Fibroblast of lung (primary cell): ENCODE measurements at regions not wholly inside any gene's neighbourhood (a gene's known extent, or its start where the extent isn't known, plus 50 kb on each side); places are given as distances from the start of the nearest gene placed in this dataset.

Experiments used
- EZH2 ChIP-seq: IDR thresholded peaks from 2 replicates; pipeline ENCODE4 v1.5.1; 2012; ENCODE audit warnings: low read length, control low read depth, mild to moderate bottlenecking; ENCODE audit errors: missing control alignments
- TF ChIP-seq, protein P1 (sequence below), 2 donors: IDR thresholded peaks in 1 of 2; conservative IDR thresholded peaks in 1 of 2; 1 replicate in 1 of 2; 2 replicates in 1 of 2; pipeline ENCODE4 v1.5.1; 2011 to 2012; ENCODE audit warnings: low read length in 2 of 2, control low read depth in 1 of 2, inconsistent platforms in 1 of 2, low read depth in 1 of 2, mild to moderate bottlenecking in 1 of 2

DNA sequence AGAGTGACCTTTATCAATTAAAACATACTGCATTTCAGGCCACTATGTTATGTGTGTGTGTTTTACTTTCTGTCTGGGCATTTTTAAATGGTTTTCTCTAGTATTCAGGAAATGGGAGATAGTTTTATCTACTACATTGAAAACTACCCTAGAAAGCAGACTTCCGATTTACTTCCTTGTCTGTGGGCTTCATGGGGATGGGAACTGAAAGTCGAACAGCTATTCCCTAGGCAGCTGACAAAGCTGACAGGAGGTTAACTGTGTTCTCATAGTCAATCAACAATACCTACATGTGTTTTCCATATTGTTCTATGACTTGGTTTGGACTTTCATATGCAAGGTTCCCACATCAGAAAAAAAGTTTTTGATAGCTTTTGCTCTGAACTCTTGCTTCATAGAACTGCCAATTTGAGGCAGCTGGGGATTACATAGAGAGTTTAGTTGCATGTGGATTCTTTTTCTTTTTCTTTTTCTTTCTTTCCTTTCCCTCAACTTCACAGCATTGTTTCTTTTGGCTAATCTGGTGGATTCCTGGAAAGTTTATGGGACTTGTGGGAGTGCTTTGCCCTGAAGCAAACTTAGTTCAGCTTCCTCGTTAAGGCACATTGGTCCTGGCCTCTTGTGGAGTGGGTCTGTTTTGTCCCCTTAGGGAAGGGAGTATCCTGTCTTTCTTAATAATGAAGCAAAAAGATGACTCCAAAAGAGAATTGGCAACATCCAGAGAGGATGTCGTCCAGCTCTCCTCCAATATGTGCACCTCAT, 327.1 kb upstream of the GIMD1 start:
- TF ChIP-seq, protein P1, sequence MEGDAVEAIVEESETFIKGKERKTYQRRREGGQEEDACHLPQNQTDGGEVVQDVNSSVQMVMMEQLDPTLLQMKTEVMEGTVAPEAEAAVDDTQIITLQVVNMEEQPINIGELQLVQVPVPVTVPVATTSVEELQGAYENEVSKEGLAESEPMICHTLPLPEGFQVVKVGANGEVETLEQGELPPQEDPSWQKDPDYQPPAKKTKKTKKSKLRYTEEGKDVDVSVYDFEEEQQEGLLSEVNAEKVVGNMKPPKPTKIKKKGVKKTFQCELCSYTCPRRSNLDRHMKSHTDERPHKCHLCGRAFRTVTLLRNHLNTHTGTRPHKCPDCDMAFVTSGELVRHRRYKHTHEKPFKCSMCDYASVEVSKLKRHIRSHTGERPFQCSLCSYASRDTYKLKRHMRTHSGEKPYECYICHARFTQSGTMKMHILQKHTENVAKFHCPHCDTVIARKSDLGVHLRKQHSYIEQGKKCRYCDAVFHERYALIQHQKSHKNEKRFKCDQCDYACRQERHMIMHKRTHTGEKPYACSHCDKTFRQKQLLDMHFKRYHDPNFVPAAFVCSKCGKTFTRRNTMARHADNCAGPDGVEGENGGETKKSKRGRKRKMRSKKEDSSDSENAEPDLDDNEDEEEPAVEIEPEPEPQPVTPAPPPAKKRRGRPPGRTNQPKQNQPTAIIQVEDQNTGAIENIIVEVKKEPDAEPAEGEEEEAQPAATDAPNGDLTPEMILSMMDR (conservative IDR thresholded peaks at IDR 0.05 in 1 of 2, IDR thresholded peaks at IDR 0.05 in 1 of 2; ENCODE audit: low read depth in 1 of 2, low read length in 2 of 2): no peak
- no peak for TF ChIP-seq EZH2
